GM12873 (cell line): ENCODE measurements at regions not wholly inside any gene's neighbourhood (a gene's known extent, or its start where the extent isn't known, plus 50 kb on each side); places are given as distances from the start of the nearest gene placed in this dataset.

Source experiments
- TF ChIP-seq, protein P1 (sequence below): IDR thresholded peaks from 2 replicates; pipeline ENCODE4 v1.5.1; 2012; ENCODE audit warnings: low read depth, mild to moderate bottlenecking, moderate library complexity, low read length, control low read depth; ENCODE audit not compliant: insufficient read depth; ENCODE audit errors: missing control alignments

DNA sequence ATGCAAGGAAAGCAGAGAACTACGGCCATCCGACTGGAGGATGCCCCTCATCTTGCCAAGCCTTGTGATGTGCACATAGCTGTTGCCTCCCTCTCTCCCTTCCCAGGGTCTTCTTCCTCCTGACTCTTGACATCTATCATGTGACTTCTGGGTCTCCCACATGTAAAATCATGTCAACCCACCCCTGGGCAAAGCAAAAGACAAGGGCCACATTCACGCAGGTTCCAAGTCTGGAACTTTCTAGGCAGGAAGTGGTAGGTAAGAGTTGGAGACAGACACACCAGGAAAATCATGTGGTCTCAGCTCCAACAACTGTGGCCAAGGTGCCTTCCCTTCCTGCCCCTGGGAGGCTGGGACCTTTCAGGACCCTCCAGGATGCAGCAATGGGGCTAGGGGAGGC is 187.3 kb downstream of the CXCL12 start:
- TF ChIP-seq, protein P1, sequence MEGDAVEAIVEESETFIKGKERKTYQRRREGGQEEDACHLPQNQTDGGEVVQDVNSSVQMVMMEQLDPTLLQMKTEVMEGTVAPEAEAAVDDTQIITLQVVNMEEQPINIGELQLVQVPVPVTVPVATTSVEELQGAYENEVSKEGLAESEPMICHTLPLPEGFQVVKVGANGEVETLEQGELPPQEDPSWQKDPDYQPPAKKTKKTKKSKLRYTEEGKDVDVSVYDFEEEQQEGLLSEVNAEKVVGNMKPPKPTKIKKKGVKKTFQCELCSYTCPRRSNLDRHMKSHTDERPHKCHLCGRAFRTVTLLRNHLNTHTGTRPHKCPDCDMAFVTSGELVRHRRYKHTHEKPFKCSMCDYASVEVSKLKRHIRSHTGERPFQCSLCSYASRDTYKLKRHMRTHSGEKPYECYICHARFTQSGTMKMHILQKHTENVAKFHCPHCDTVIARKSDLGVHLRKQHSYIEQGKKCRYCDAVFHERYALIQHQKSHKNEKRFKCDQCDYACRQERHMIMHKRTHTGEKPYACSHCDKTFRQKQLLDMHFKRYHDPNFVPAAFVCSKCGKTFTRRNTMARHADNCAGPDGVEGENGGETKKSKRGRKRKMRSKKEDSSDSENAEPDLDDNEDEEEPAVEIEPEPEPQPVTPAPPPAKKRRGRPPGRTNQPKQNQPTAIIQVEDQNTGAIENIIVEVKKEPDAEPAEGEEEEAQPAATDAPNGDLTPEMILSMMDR, result no peak

DNA sequence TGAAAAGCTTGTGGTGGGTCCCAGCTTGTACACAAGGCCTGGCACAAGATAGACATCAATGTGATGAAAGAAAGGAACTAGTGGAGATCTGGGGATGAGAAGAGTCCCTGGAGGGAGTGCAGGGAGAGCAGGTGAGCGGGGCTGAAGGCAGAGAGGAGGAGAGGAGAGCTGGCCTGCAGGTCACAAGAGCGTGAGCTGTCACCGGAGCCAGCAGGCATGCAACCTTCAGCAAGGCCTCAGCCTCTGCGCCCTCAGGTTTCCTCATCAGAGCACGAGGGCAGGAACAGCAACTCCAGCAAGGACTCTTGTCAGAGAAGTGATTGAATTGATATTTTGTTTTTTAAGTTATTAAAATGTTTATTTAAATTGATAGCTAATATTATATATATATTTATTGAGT is 188.6 kb downstream of the CXCL12 start:
- TF ChIP-seq, protein P1, result no peak

DNA sequence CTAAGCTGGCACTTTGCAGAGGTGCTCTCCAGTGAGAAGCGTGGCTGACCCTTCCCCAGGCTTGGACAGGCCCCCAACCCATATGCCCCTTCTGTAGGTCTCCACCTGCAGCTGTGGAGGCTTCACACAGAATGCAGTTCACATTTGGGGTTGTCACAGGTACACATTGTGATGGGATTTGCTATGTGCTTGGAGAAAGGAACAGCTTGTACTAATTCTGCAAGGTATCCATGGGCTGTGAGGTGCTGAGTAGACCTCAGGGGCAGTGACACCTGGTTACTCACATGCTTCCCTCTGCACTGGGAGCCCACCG is 188.9 kb downstream of the CXCL12 start:
- TF ChIP-seq, protein P1, result no peak

DNA sequence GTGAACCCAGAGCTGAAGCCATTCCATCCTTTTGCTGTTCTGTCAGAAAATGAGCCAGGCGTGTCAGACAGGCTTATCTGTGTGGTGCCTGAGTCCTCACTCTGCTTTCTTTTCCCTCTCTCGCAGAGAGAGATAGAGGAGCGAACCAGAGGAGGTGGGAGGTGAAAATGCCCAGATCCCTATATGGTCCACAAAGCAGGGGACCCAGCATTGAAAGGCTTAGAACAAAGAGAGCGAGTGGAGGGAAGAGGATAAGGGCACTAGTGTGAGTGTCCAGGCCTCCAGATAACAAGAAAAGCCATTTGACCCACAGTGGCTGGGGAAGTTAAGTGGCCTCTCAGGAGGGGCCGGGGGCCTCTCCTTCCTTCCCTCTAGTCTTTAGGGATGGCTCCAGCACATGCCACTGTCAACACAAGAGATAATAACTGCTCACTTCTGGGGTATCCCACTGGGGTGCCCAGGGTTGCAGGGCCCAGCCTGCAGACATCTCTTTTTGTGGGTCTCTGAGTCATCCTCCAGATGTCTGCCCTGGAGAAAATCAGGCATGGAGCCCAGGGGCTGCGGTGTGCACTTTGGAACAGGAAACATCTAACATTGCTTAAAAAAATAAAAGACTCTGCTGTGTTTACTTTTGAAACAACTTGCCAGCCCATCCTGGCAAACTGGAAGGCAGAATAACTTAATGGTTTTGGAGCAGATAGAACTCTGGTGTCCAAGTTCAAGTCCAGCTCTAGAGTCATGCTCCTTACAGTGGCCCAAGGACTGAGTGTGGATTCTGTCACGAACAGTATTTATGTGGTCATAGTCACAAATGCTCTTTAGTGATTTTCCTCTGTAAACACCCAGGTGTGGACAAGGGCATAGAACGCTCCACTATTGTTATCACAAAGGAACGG is 189.5 kb downstream of the CXCL12 start:
- TF ChIP-seq, protein P1, result no peak

DNA sequence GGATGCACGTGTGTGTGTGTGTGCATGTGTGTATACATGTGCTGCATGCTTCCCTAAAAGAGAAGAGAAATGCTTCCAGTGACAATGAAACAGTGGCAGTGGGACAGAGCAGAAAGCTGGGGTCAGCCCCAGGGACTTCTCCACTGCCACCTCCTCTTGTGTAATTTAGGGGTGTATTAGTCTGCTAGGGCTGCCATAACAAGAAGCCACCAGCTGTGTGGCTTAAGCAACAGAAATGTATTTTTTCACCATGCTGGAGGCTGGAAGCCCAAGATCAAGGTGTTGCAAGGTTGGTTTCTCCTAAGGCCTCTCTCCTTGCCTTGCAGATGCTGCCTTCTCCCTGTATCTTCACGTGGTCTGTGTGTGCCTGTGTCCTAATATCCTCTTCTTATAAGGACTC is 190.5 kb downstream of the CXCL12 start:
- TF ChIP-seq, protein P1, result no peak

DNA sequence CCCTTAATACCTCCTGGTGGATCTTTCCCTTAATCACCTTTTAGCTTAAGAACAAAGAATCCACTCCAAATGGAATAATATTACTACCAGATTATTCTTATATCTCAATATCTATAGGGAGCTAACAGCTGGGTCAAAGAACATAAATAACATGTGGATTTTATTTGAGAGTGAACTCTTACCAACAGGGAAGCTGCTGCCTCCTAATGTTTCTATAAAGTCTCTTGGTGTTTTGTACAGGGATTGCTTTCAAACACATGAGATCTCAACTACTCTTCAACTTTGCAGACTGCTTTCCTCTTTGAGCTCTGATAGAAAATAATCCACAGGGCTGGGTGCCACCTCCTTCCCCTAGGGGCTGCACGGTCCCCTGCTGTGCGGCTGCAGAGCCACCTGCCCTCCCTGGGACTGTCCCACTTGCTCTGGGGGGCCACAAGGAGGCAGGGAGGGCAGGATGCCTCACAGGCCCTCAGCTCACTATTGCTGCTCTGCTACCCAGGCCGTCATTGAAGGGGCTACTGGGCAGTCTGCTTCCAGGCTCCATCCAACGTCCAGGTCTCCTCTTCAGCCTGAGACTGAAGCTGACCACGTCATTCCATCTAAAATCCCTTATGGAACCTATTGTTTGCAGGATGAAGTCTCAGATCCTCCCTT is 191.2 kb downstream of the CXCL12 start:
- TF ChIP-seq, protein P1, result no peak

DNA sequence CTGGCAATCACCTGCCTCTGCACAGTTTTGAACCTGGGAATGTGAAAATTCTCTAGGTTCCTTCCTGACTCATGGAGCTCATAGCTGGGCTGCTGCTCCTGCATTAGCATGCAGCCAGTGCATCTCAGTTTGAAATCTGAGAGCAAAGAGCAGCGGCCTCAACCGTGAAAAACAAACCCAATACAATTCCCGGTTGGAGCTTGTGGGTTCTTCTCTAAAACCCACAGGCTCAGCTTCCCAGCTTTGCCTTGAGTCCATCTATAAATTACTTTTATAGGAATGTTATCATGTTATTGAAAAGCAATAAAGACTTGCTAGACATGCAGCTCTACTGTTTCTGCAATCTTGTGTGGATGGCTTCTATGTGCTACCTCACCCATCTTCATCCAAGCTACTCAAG is 191.7 kb downstream of the CXCL12 start:
- TF ChIP-seq, protein P1, result no peak
